ENCODE measurements at regions not wholly inside any gene's neighbourhood (a gene's known extent, or its start where the extent isn't known, plus 50 kb on each side); places are given as distances from the start of the nearest gene placed in this dataset.

GRCh38 chr10:56805022-56805421, 444.0 kb upstream of the ZWINT start:
- intact Hi-C loops (cut with DNase I), result no loop called here
- no peak for DNase-seq

GRCh38 chr10:56785292-56785691, 424.2 kb upstream of the ZWINT start:
- intact Hi-C loops (cut with DNase I), result no loop called here
- no peak for DNase-seq

GRCh38 chr10:56782503-56782902, 421.4 kb upstream of the ZWINT start:
- intact Hi-C loops (cut with DNase I), result no loop called here
- DNase-seq, result no peak

- no peak for DNase-seq
- intact Hi-C loops (cut with DNase I), result no loop called here
Measured at GRCh38 chr10:56771343-56771742, 410.3 kb upstream of the ZWINT start.

GRCh38 chr10:56763090-56763489, 402.0 kb upstream of the ZWINT start:
- DNase-seq, result peak in 1 of 10 donors; percentile 48
- intact Hi-C loops (cut with DNase I), result no loop called here

- intact Hi-C loops (cut with DNase I), result no loop called here
- DNase-seq, result peak in 2 of 10 donors; percentile 46 to 73
Measured at GRCh38 chr10:56745490-56745889, 384.4 kb upstream of the ZWINT start.

GRCh38 chr10:56728349-56728748, 367.3 kb upstream of the ZWINT start:
- intact Hi-C loops (cut with DNase I), result no loop called here
- DNase-seq, result no peak

GRCh38 chr10:56722912-56723311, 361.9 kb upstream of the ZWINT start:
- intact Hi-C loops (cut with DNase I), result no loop called here
- DNase-seq, result peak in 1 of 10 donors; percentile 12

- intact Hi-C loops (cut with DNase I), result no loop called here
- no peak for DNase-seq
Measured at GRCh38 chr10:56715262-56715661, 354.2 kb upstream of the ZWINT start.

- DNase-seq, result no peak
- intact Hi-C loops (cut with DNase I), result no loop called here
Measured at GRCh38 chr10:56698506-56698905, 337.4 kb upstream of the ZWINT start.

GRCh38 chr10:56679578-56679977, 318.5 kb upstream of the ZWINT start:
- DNase-seq, result no peak

GRCh38 chr10:56662765-56663447, 301.8 kb upstream of the ZWINT start:
- no peak for DNase-seq
- intact Hi-C loops (cut with DNase I), result no loop called here

More at GRCh38 chr10:56679578-56679977, 318.5 kb upstream of the ZWINT start:
- intact Hi-C loops (cut with DNase I), result no loop called here

GRCh38 chr10:56653289-56653688, 292.2 kb upstream of the ZWINT start:
- DNase-seq, result no peak
- intact Hi-C loops (cut with DNase I), result no loop called here

- peak in 2 of 10 donors; percentile 53 to 67 for DNase-seq
- intact Hi-C loops (cut with DNase I), result no loop called here
Measured at GRCh38 chr10:56646329-56647111, 285.5 kb upstream of the ZWINT start.

- intact Hi-C loops (cut with DNase I), result no loop called here
- no peak for DNase-seq
Measured at GRCh38 chr10:56633876-56634452, 272.9 kb upstream of the ZWINT start.

GRCh38 chr10:56632537-56632936, 271.5 kb upstream of the ZWINT start:
- no peak for DNase-seq
- intact Hi-C loops (cut with DNase I), result no loop called here

GRCh38 chr10:56624082-56624481, 263.0 kb upstream of the ZWINT start:
- no peak for DNase-seq
- intact Hi-C loops (cut with DNase I), result no loop called here

- intact Hi-C loops (cut with DNase I), result no loop called here
- no peak for DNase-seq
Measured at GRCh38 chr10:56623064-56623463, 262.0 kb upstream of the ZWINT start.

- intact Hi-C loops (cut with DNase I), result no loop called here
- DNase-seq, result no peak
Measured at GRCh38 chr10:56622335-56622973, 261.4 kb upstream of the ZWINT start.

GRCh38 chr10:56606202-56606601, 245.1 kb upstream of the ZWINT start:
- DNase-seq, result no peak
- intact Hi-C loops (cut with DNase I), result no loop called here

GRCh38 chr10:56605051-56605450, 244.0 kb upstream of the ZWINT start:
- intact Hi-C loops (cut with DNase I), result no loop called here
- no peak for DNase-seq
